SK-N-SH (cell line): ENCODE measurements at regions not wholly inside any gene's neighbourhood (a gene's known extent, or its start where the extent isn't known, plus 50 kb on each side); places are given as distances from the start of the nearest gene placed in this dataset.

ENCODE experiments used
- CTCF ChIA-PET: fragments of 300-600, 350-600 bp; formaldehyde crosslinking; extraction: SDS; loops from one replicate; lab custom pipeline; 2021; lab: Yijun Ruan, JAX
- POLR2A ChIA-PET: fragments of 350-600 bp; sonication (Branson Sonifier 250); formaldehyde crosslinking; extraction: SDS; loops from one replicate; lab custom pipeline; 2020; ENCODE audit warnings: antibody characterized with exemption, inconsistent platforms; lab: Yijun Ruan, JAX
- DNase-seq: peaks from one replicate; pipeline ENCODE4 v3.0.0; 2012
- H2AFZ ChIP-seq: fragments of 200-600 bp; sonication (generic); 2 replicates; pipeline ENCODE4 v1.8.1; 2016; ENCODE audit warnings: antibody characterized with exemption, mild to moderate bottlenecking, low read depth
- H3F3A ChIP-seq: fragments of 200-600 bp; sonication (generic); replicated peaks from 2 replicates; pipeline ENCODE3; 2016; ENCODE audit warnings: antibody characterized with exemption, mild to moderate bottlenecking; ENCODE audit not compliant: insufficient read depth
- H3K27ac ChIP-seq, 2 experiments: fragments of 200-500 bp in 1 of 2; fragments of 200-600 bp in 1 of 2; sonication (Bioruptor generic) in 1 of 2; sonication (generic), shearing (Covaris generic) in 1 of 2; 2 replicates each; pipeline versions ENCODE4 v1.5.1 to v1.6.1; 2014 to 2016; ENCODE audit warnings: low read depth in 2 of 2, inconsistent platforms in 1 of 2, low read length in 1 of 2, mild to moderate bottlenecking in 1 of 2, mixed read lengths in 1 of 2
- H3K27me3 ChIP-seq: fragments of 200-600 bp; sonication (generic), shearing (Covaris generic); 2 replicates; pipeline ENCODE4 v1.6.1; 2016; ENCODE audit warnings: mixed run types; ENCODE audit not compliant: insufficient read depth
- H3K36me3 ChIP-seq, 2 experiments: fragments of 200-500 bp in 1 of 2; fragments of 200-600 bp in 1 of 2; sonication (Bioruptor generic) in 1 of 2; sonication (generic) in 1 of 2; replicated peaks in 1 of 2; 2 replicates each; pipeline versions ENCODE3 to v1.5.1; 2014 to 2016; ENCODE audit warnings: low read length in 1 of 2, mild to moderate bottlenecking in 1 of 2; ENCODE audit not compliant: insufficient read depth in 2 of 2, control insufficient read depth in 1 of 2
- H3K4me1 ChIP-seq, 2 experiments: fragments of 200-500 bp in 1 of 2; fragments of 200-600 bp in 1 of 2; sonication (Bioruptor generic) in 1 of 2; sonication (generic), shearing (Covaris generic) in 1 of 2; 2 replicates each; pipeline versions ENCODE4 v1.5.1 to v1.6.1; 2014 to 2016; ENCODE audit warnings: low read depth in 1 of 2, low read length in 1 of 2, mixed run types in 1 of 2; ENCODE audit not compliant: insufficient read depth in 2 of 2, control insufficient read depth in 1 of 2
- H3K4me2 ChIP-seq: fragments of 200-600 bp; sonication (generic), shearing (Covaris generic); 2 replicates; pipeline ENCODE4 v1.6.1; 2017; ENCODE audit warnings: mixed run types
- H3K4me3 ChIP-seq, 2 experiments: fragments of 200-500 bp in 1 of 2; fragments of 200-600 bp in 1 of 2; sonication (Bioruptor generic) in 1 of 2; sonication (generic), shearing (Covaris generic) in 1 of 2; 2 replicates each; pipeline versions ENCODE4 v1.5.1 to v1.8.1; 2014 to 2016; ENCODE audit warnings: low read depth in 2 of 2, inconsistent platforms in 1 of 2, low read length in 1 of 2, mild to moderate bottlenecking in 1 of 2, mixed read lengths in 1 of 2, moderate library complexity in 1 of 2
- H3K79me2 ChIP-seq: fragments of 200-600 bp; sonication (generic); 2 replicates; pipeline ENCODE4 v1.8.1; 2017; ENCODE audit warnings: mild to moderate bottlenecking; ENCODE audit not compliant: insufficient read depth
- H3K9ac ChIP-seq: fragments of 200-600 bp; sonication (generic); 2 replicates; pipeline ENCODE4 v1.6.1; 2017; ENCODE audit warnings: mixed run types
- H3K9me2 ChIP-seq: fragments of 200-600 bp; sonication (generic); 2 replicates; pipeline ENCODE4 v1.6.1; 2017; ENCODE audit warnings: mixed run types
- H3K9me3 ChIP-seq: fragments of 200-600 bp; sonication (generic); 2 replicates; pipeline ENCODE4 v1.6.1; 2017; ENCODE audit warnings: mixed run types, mild to moderate bottlenecking, moderate library complexity
- H4K20me1 ChIP-seq: fragments of 200-600 bp; sonication (generic); 2 replicates; pipeline ENCODE4 v1.6.1; 2017; ENCODE audit warnings: mild to moderate bottlenecking, mixed run types; ENCODE audit not compliant: insufficient read depth
- CHD2 ChIP-seq: fragments of 150-350 bp; IDR thresholded peaks from 2 replicates; pipeline ENCODE4 v1.6.1; 2018; ENCODE audit warnings: low read length; ENCODE audit not compliant: partially characterized antibody
- CTCF ChIP-seq: fragments of 200-600 bp; sonication (generic); IDR thresholded peaks from 2 replicates; pipeline ENCODE4 v1.6.1; 2017; ENCODE audit warnings: antibody characterized with exemption, mild to moderate bottlenecking, moderate library complexity
- ELF1 ChIP-seq: IDR thresholded peaks from 2 replicates; pipeline ENCODE4 v1.4.0; 2012
- EZH2phosphoT487 ChIP-seq: fragments of 200-600 bp; sonication (generic); IDR thresholded peaks from 2 replicates; pipeline ENCODE4 v1.6.1; 2017; ENCODE audit warnings: low read depth, mixed run types, mild to moderate bottlenecking, antibody characterized with exemption, moderate library complexity, borderline replicate concordance
- FOXJ3 ChIP-seq: sonication (generic); formaldehyde crosslinking; IDR thresholded peaks from 2 replicates; pipeline ENCODE4 v1.5.1; 2020; ENCODE audit warnings: mild to moderate bottlenecking, missing genetic modification reagents
- GATA2 ChIP-seq: sonication (generic); formaldehyde crosslinking; IDR thresholded peaks from 2 replicates; pipeline ENCODE4 v1.5.0; 2020; ENCODE audit warnings: mild to moderate bottlenecking, missing genetic modification reagents
- MEF2A ChIP-seq: IDR thresholded peaks from 2 replicates; pipeline ENCODE4 v1.4.0; 2012; ENCODE audit warnings: low read depth, borderline replicate concordance
- PBX3 ChIP-seq: IDR thresholded peaks from 2 replicates; pipeline ENCODE4; 2012
- POLR2AphosphoS5 ChIP-seq: IDR thresholded peaks from 2 replicates; pipeline ENCODE4 v1.6.1; 2012; ENCODE audit warnings: low read depth, low read length
- RAD21 ChIP-seq: IDR thresholded peaks from 2 replicates; pipeline ENCODE4 v1.6.1; 2012; ENCODE audit warnings: mild to moderate bottlenecking, low read length
- RCOR1 ChIP-seq: fragments of 150-350 bp; IDR thresholded peaks from 2 replicates; pipeline ENCODE4 v1.6.1; 2017; ENCODE audit warnings: antibody characterized with exemption, low read length
- SMC3 ChIP-seq: IDR thresholded peaks from 2 replicates; pipeline ENCODE4 v1.6.1; 2012; ENCODE audit warnings: low read depth, low read length, improper control_type of control experiment
- TAF1 ChIP-seq: IDR thresholded peaks from 2 replicates; pipeline ENCODE4 v1.6.1; 2012; ENCODE audit warnings: low read depth, mild to moderate bottlenecking, low read length, moderate library complexity, borderline replicate concordance
- USF1 ChIP-seq: IDR thresholded peaks from 2 replicates; pipeline ENCODE4 v1.4.0; 2012; ENCODE audit warnings: low read depth, borderline replicate concordance
- ZBTB33 ChIP-seq: IDR thresholded peaks from 2 replicates; pipeline ENCODE4 v1.4.0; 2012; ENCODE audit warnings: low read depth, borderline replicate concordance
- WGBS: methylation state at CpG from one replicate; pipeline ENCODE4 v1.1.6; 2017; ENCODE audit warnings: low lambda C conversion rate; 5-methylcytosine and 5-hydroxymethylcytosine counted together

- 87% methylated on average over 11 of the region's 11 CpGs for WGBS
- CTCF ChIA-PET, result interaction anchor here (1.6 kb wide), 1 partner anchor 15 kb away, joined by 3 read pairs; no protein-coding TSS in a partner anchor
Measured at GRCh38 chr5:17359451-17360011, 138.5 kb upstream of the TAF11L2 start.

More at GRCh38 chr5:17359451-17360011, 138.5 kb upstream of the TAF11L2 start:
- H3K4me2 ChIP-seq, result no peak overlapping the region
- no peak overlapping the region for H3K9ac ChIP-seq
- H3K79me2 ChIP-seq, result no peaks in the 10 kb centered on the region
- H3K36me3 ChIP-seq, result no peaks in the 10 kb centered on the region
- no peak overlapping the region for H2AFZ ChIP-seq
- no peak overlapping the region for H3K4me3 ChIP-seq
- no peaks in the 10 kb centered on the region for H3K27me3 ChIP-seq
- no peaks in the 10 kb centered on the region for H3K9me2 ChIP-seq
- DNase-seq, result no peak
- POLR2A ChIA-PET, result no interaction called here
- TF ChIP-seq PBX3, result no peak
- no peak for TF ChIP-seq CHD2
- TF ChIP-seq GATA2, result no peak
- no peak for TF ChIP-seq ELF1
- no peak for TF ChIP-seq CTCF
- no peak for TF ChIP-seq RCOR1
- no peak for TF ChIP-seq EZH2phosphoT487
- TF ChIP-seq MEF2A, result no peak
- TF ChIP-seq POLR2AphosphoS5, result no peak
- no peak for TF ChIP-seq RAD21
- no peak for TF ChIP-seq USF1
- no peak for TF ChIP-seq ZBTB33
- no peak for TF ChIP-seq TAF1
- TF ChIP-seq FOXJ3 (CRISPR knock-in tag), result no peak
- TF ChIP-seq SMC3, result no peak
- no peaks in the 10 kb centered on the region for H4K20me1 ChIP-seq
- no peaks in the 10 kb centered on the region for H3K4me1 ChIP-seq
- no peaks in the 10 kb centered on the region for H3K9me3 ChIP-seq
- no peak overlapping the region for H3K27ac ChIP-seq
- no peaks in the 10 kb centered on the region for H3F3A ChIP-seq
